GM23248 (cell line): ENCODE measurements at regions not wholly inside any gene's neighbourhood (a gene's known extent, or its start where the extent isn't known, plus 50 kb on each side); places are given as distances from the start of the nearest gene placed in this dataset.

Experiments used
- EZH2 ChIP-seq: fragments of 200-600 bp; sonication (generic); IDR thresholded peaks from 2 replicates; pipeline ENCODE4 v1.6.1; 2018; ENCODE audit warnings: antibody characterized with exemption, mild to moderate bottlenecking; ENCODE audit not compliant: insufficient read depth, poor library complexity, severe bottlenecking
- EZH2phosphoT487 ChIP-seq: fragments of 200-600 bp; sonication (generic); IDR thresholded peaks from 2 replicates; pipeline ENCODE4 v1.6.1; 2018; ENCODE audit warnings: antibody characterized with exemption, moderate library complexity, mild to moderate bottlenecking, low read depth; ENCODE audit not compliant: insufficient read depth

DNA sequence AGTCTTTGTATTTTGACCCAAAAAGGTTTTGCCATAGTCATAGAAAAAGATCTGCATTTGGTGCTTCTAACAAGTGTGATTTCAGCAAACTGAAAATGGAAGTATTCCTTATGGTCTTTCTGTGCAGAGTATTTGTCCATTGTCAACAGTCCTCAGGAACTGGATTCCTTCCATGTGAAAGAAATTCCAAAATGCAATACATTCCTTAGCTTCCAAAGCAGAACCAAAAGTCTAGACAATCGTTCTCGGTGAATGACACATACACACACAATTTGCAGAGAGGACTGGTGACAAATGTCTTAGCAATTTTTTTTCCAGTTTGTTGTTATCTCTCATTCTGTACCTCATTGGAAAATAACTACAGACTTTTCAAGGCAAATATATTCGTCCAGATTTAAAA, 562.2 kb upstream of the SLIT2 start:
- TF ChIP-seq EZH2 (no peak), EZH2phosphoT487 (0 out of 2 replicates have a peak, but pooled peaks have one; percentile 30)
